D721Med (cell line): ENCODE measurements at regions not wholly inside any gene's neighbourhood (a gene's known extent, or its start where the extent isn't known, plus 50 kb on each side); places are given as distances from the start of the nearest gene placed in this dataset.

ENCODE experiments used
- DNase-seq: peaks from one replicate; pipeline ENCODE4 v3.0.0; 2011; ENCODE audit warnings: low spot score; ENCODE audit not compliant: insufficient read length
- FAIRE-seq: peaks from 2 replicates; lab custom pipeline; 2011; peaks lifted over from hg19 to GRCh38; lab: Jason Lieb, UNC
- CTCF ChIP-seq: IDR thresholded peaks from 2 replicates; pipeline ENCODE4 v1.5.1; 2012; ENCODE audit warnings: mild to moderate bottlenecking, control low read depth; ENCODE audit not compliant: insufficient read depth; ENCODE audit errors: missing control alignments

- DNase-seq = no peak
- no peak for TF ChIP-seq CTCF
- no peak for FAIRE-seq
Observed at GRCh38 chr7:24227068-24227467, 56.9 kb upstream of the NPY start.

DNA sequence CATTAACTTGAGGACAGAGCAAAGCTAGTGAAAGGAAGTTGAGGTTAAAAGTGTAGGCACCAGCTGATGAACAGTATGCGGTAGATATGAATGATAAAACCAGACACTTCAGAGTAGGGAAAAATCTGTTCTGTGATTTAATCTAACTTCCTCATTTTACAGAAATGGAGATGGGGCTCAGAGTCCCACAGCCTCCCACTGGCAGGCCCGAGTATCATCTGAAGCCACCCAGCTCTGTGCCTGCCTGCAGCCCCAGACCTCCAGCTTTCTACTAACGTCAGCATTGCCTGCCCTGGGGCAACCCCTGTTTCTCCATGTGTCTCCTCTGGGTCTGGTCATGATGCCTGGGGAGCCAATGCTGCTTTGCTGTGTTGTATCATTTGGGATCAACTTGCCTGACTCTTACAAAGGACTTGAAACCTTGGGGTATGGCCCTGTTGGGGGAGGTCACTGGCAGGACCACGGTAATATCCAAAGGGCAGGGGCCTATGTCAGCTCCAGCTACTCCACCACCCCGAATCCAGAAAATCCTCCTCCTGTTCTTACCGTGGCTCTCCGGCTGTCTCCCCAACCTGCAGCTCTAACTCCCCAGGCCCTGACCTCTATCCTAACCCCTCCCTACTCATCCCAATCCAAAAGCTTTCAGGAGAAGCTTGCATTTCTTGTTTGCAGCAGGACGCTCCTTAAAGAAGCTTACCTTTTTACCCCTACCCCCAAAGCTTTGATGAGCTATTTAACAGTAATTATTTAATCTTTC lies 56.2 kb upstream of the NPY start:
- FAIRE-seq = no peak
- TF ChIP-seq CTCF = no peak
- DNase-seq = no peak

- FAIRE-seq (no peak), DNase-seq (no peak)
- no peak for TF ChIP-seq CTCF
Observed at GRCh38 chr7:24229481-24230226, 54.3 kb upstream of the NPY start.

GRCh38 chr7:24231493-24231892 lies 52.5 kb upstream of the NPY start:
- TF ChIP-seq CTCF = no peak
- DNase-seq (no peak), FAIRE-seq (no peak)

DNA sequence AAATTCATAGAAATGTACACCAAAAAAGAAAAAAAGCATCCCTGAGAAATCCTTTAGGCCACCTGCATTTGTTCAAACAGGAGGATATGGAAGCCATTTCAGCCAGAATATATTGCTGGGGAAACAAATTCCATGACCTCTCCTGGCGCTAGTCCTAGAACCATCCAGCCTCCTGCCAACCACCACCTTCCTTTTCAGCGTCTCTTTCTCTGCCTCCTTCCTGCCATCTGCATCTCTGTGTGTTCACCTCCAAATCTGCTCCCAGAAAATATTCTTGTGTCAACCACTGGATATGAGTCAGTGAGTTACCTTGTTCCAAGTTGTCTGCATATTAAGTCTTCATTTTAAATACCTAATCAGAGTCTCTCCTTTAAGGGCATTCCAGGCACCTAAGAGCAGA lies 50.6 kb upstream of the NPY start:
- DNase-seq (no peak), FAIRE-seq (no peak)
- no peak for TF ChIP-seq CTCF
